OCI-LY3 (cell line): ENCODE measurements at regions not wholly inside any gene's neighbourhood (a gene's known extent, or its start where the extent isn't known, plus 50 kb on each side); places are given as distances from the start of the nearest gene placed in this dataset.
A peak's percentile ranks its signal among the peaks of the same experiment; 100 is the strongest.

Source experiments
- EZH2phosphoT487 ChIP-seq: fragments of 200-600 bp; shearing (Covaris generic); IDR thresholded peaks from 2 replicates; pipeline ENCODE4 v1.6.1; 2018; ENCODE audit warnings: antibody characterized with exemption, mixed run types, low read depth
- TF ChIP-seq, protein P1 (sequence below): fragments of 200-600, 300-600 bp; sonication (generic); IDR thresholded peaks from 2 replicates; pipeline ENCODE4 v1.5.1; 2014; ENCODE audit warnings: antibody characterized with exemption, low read length, low read depth

DNA sequence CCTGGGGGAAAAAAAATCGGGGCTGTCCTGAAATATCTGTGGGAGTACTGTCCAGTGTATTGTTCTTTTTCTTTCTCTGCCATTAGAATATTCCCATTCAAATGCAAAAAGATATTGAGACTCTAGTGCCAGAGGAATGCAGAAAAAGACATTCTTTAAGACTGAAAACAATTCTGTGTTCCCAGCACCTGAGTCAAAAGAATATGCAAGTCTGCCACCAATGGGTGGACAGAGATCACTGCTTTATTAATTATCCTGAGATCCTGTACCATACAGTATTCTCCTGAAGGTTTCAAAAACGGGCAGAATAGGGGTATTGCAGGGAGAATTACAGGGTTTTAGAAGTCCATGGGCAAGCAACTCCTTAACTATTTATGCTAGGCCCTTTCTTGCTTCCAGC lies 361.8 kb downstream of the C12orf50 start:
- TF ChIP-seq, protein P1, sequence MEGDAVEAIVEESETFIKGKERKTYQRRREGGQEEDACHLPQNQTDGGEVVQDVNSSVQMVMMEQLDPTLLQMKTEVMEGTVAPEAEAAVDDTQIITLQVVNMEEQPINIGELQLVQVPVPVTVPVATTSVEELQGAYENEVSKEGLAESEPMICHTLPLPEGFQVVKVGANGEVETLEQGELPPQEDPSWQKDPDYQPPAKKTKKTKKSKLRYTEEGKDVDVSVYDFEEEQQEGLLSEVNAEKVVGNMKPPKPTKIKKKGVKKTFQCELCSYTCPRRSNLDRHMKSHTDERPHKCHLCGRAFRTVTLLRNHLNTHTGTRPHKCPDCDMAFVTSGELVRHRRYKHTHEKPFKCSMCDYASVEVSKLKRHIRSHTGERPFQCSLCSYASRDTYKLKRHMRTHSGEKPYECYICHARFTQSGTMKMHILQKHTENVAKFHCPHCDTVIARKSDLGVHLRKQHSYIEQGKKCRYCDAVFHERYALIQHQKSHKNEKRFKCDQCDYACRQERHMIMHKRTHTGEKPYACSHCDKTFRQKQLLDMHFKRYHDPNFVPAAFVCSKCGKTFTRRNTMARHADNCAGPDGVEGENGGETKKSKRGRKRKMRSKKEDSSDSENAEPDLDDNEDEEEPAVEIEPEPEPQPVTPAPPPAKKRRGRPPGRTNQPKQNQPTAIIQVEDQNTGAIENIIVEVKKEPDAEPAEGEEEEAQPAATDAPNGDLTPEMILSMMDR, result peak; percentile 60
- no peak for TF ChIP-seq EZH2phosphoT487
